Colonic mucosa (tissue), 4 donors: ENCODE measurements at regions not wholly inside any gene's neighbourhood (a gene's known extent, or its start where the extent isn't known, plus 50 kb on each side); places are given as distances from the start of the nearest gene placed in this dataset.

Source experiments
- DNase-seq: peaks from one replicate; pipeline ENCODE4 v3.0.0-alpha.2; 2020
- H3K27ac ChIP-seq: fragments of 200-600 bp; one replicate; pipeline ENCODE4 v1.8.0; 2021
- H3K27me3 ChIP-seq: fragments of 200-600 bp; one replicate; pipeline ENCODE4 v1.8.0; 2021
- H3K36me3 ChIP-seq: fragments of 200-600 bp; one replicate; pipeline ENCODE4 v1.8.0; 2021
- H3K4me1 ChIP-seq: fragments of 200-600 bp; one replicate; pipeline ENCODE4 v1.8.0; 2021; ENCODE audit warnings: mild to moderate bottlenecking
- H3K4me3 ChIP-seq: fragments of 200-600 bp; one replicate; pipeline ENCODE4 v1.8.0; 2021
- H3K9ac ChIP-seq, 2 donors: one replicate each; pipeline ENCODE4 v1.7.0; 2013; ENCODE audit warnings: control low read depth in 2 of 2, low read depth in 2 of 2, low read length in 2 of 2
- H3K9me3 ChIP-seq: fragments of 200-600 bp; one replicate; pipeline ENCODE4 v1.8.0; 2021
- intact Hi-C: fragments of 100-400 bp; cut with DNase I; formaldehyde crosslinking; loops from one replicate; pipeline ENCODE4 v1.14.1; 2022
- TF ChIP-seq, protein P1 (sequence below): fragments of 200-600 bp; IDR thresholded peaks from one replicate; pipeline ENCODE4 v1.8.0; 2022; ENCODE audit warnings: antibody characterized with exemption, mild to moderate bottlenecking
- donor health status: healthy.
- donor health status: DM: no; HTN: no; CAD: no.
- donor health status: DM: no; HTN: no; CAD: no.

DNA sequence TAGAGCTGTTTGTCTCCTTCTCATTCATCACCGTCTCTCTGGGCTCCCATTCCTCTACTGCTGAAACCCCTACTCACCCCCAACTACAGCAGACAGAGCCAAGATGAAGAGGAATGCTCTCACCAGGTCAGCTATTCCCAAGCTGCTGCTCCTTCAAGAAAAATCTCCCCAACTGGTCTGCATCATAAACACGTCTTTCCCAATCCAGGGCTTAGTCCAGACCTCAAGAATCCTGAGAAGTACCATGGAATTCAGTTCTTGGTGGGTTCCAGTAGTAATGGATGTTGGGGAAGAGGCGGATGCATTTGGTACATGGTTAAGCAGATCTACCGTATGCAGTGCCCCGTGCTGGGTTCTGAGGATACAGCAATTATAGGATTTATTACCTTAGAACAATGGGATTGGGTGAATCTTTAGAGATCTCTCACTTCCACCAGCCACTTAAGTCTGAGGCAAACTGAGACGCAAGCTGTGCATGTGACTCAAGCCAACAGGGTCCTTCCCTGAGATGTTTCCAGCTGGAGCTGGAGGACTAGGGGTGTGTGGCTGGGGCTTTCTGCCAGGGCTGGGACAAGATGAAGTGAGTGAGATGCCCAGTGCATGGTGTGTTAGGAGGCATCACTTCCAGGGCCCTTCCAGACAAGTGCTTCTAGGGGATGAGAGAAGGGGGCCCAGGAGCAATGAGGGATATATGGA is 232.7 kb upstream of the CDH5 start:
- Histone ChIP-seq H3K9ac (no peak overlapping the region), H3K4me3 (no peak overlapping the region), H3K27me3 (no peaks in the 10 kb centered on the region), H3K36me3 (no peaks in the 10 kb centered on the region), H3K27ac (no peak overlapping the region), H3K4me1 (no peaks in the 10 kb centered on the region), H3K9me3 (no peaks in the 10 kb centered on the region)
- intact Hi-C loops, result no loop called here
- TF ChIP-seq, protein P1, sequence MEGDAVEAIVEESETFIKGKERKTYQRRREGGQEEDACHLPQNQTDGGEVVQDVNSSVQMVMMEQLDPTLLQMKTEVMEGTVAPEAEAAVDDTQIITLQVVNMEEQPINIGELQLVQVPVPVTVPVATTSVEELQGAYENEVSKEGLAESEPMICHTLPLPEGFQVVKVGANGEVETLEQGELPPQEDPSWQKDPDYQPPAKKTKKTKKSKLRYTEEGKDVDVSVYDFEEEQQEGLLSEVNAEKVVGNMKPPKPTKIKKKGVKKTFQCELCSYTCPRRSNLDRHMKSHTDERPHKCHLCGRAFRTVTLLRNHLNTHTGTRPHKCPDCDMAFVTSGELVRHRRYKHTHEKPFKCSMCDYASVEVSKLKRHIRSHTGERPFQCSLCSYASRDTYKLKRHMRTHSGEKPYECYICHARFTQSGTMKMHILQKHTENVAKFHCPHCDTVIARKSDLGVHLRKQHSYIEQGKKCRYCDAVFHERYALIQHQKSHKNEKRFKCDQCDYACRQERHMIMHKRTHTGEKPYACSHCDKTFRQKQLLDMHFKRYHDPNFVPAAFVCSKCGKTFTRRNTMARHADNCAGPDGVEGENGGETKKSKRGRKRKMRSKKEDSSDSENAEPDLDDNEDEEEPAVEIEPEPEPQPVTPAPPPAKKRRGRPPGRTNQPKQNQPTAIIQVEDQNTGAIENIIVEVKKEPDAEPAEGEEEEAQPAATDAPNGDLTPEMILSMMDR, result no peak
- no peak for DNase-seq

DNA sequence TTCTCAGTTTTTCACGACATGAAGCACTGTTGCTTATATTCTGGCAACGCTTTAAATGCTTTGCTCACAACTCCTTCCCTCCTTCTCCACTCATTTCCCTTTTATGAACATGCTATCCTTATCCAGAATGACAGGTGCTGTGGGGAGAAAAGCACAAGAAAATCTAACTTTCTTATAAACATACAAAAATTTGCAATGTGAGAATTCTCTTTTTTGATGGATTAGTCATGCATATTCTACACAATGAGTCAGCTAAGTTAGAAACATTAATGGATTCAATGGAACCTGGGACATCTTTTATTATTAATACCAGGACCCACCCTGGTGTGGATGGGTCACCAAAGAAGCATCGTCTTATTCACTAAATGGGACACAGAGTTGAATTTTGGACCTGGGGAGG is 234.6 kb upstream of the CDH5 start:
- Histone ChIP-seq H3K27me3 (peaks cover 12% of the 10 kb centered on the region), H3K9ac (no peak overlapping the region), H3K36me3 (no peaks in the 10 kb centered on the region), H3K4me1 (no peaks in the 10 kb centered on the region), H3K4me3 (no peak overlapping the region), H3K27ac (no peak overlapping the region), H3K9me3 (no peaks in the 10 kb centered on the region)
- no peak for DNase-seq
- TF ChIP-seq, protein P1, result no peak
- intact Hi-C loops, result no loop called here

DNA sequence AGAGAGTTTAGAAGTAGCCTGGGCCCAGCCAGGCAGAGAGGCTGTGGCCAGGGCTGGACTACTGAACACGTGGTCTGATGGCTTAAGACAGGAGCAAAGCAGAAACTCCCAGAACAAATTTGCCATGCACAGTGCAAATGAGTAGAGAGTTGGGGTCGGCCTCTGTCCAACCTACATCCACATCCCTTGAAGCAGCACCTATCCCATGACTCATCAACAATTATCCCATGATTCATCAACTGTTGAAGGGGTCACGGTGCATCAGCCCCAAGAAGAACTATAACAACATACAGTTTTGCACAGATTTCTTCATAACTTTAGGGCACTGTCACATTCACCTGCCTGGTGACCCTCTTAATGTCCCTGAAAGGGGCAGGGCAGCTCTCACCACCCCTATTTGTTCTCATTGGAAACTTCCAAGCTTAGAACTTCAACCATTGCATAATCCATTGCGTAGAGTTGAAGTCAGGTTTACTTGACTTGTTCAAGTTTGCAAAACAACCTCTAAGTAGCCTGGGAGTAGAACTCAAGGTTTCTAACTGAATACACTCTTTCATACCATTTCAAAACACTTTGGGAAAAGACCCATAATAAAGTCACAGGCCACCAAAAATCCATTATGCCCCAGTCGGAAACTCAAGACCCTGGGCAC is 235.2 kb upstream of the CDH5 start:
- no peak overlapping the region for H3K4me3 ChIP-seq
- H3K27me3 ChIP-seq, result peaks cover 12% of the 10 kb centered on the region
- H3K36me3 ChIP-seq, result no peaks in the 10 kb centered on the region
- intact Hi-C loops, result no loop called here
- H3K9ac ChIP-seq, result no peak overlapping the region
- TF ChIP-seq, protein P1, result no peak
- no peak for DNase-seq
- no peaks in the 10 kb centered on the region for H3K4me1 ChIP-seq
- no peak overlapping the region for H3K27ac ChIP-seq
- no peaks in the 10 kb centered on the region for H3K9me3 ChIP-seq

DNA sequence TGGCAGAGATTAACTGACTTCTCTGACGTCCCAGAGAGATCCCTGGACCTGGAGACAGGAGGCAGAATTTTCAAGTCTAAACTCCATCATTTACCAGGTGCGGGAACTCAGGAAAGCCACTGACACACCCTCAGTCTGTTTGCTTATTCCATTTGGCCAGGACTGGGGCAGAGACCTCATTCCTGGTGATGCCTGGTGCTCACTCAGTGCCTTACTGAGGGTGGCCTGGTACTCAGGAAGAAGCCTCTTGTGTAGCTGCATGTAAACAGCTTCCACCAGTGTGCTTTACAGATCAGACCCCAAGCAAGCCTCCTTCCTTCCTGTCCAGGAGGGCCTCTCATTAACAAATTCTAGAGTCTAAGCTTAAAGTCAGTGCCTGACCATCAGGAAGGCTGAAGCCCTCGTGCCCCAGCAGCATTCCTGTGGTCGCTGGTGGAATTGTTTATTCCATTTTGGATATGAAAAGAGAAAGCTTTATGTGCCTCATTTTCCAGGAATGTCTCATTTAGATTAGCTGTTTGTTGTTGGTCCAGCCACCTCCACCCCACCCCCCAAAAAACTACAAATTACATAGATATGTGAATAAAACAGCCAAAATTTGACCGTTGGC is 236.1 kb upstream of the CDH5 start:
- Histone ChIP-seq H3K9ac (no peak overlapping the region), H3K36me3 (no peaks in the 10 kb centered on the region), H3K27me3 (peaks cover 12% of the 10 kb centered on the region), H3K9me3 (no peaks in the 10 kb centered on the region), H3K27ac (no peak overlapping the region), H3K4me1 (no peaks in the 10 kb centered on the region), H3K4me3 (no peak overlapping the region)
- DNase-seq, result no peak
- TF ChIP-seq, protein P1, result no peak
- intact Hi-C loops, result no loop called here

DNA sequence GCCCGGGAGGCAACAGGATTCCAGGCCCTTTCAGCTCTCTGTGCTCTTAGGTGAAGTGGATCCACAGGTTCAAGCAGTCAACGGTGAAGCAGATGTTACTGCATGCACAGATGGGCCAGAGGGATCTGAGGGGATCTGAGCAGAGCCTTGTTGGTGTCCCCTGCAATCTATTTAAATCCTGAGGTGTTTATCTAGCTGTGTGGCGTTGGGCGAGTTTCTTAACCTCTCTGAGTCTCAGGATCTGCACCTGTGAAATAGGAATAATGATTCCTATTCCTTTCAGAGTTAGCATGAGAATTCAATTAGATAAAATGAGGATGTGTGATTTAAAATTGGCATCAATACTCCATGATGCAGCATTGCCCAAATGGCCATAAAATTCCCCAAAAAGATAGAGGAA is 237.3 kb upstream of the CDH5 start:
- intact Hi-C loops, result no loop called here
- Histone ChIP-seq H3K36me3 (no peaks in the 10 kb centered on the region), H3K27me3 (peaks cover 12% of the 10 kb centered on the region), H3K9ac (no peak overlapping the region), H3K27ac (no peak overlapping the region), H3K4me3 (no peak overlapping the region), H3K4me1 (no peaks in the 10 kb centered on the region), H3K9me3 (no peaks in the 10 kb centered on the region)
- TF ChIP-seq, protein P1, result no peak
- DNase-seq, result no peak
